WTC11 (cell line): ENCODE measurements at regions not wholly inside any gene's neighbourhood (a gene's known extent, or its start where the extent isn't known, plus 50 kb on each side); places are given as distances from the start of the nearest gene placed in this dataset.
A peak's percentile ranks its signal among the peaks of the same experiment; 100 is the strongest.

Source experiments
- ATAC-seq: fragments of 200-7000 bp; cut with Tn5 transposase; 2 replicates; pipeline ENCODE4 v1.10.0; 2021; ENCODE audit warnings: mild to moderate bottlenecking, moderate library complexity
- CTCF ChIA-PET: fragments of 300-600 bp; sonication (Branson Sonifier 250); formaldehyde crosslinking; loops from one replicate; lab custom pipeline; 2021; ENCODE audit warnings: antibody characterized with exemption; lab: Charles Lee
- POLR2A ChIA-PET: fragments of 350-600 bp; sonication (Branson Sonifier 250); formaldehyde crosslinking; loops from one replicate; lab custom pipeline; 2021; ENCODE audit warnings: antibody characterized with exemption; lab: Charles Lee
- DNase-seq: peaks from one replicate; pipeline ENCODE4 v3.0.0; 2021; ENCODE audit warnings: low spot score
- H3K27ac Mint-ChIP-seq: 2 replicates; pipeline ENCODE4 v1.8.0; 2021; ENCODE audit warnings: mixed read lengths
- H3K27me3 Mint-ChIP-seq: 2 replicates; pipeline ENCODE4 v1.8.0; 2021; ENCODE audit warnings: low read depth, mild to moderate bottlenecking, moderate library complexity, mixed read lengths
- H3K36me3 Mint-ChIP-seq: 2 replicates; pipeline ENCODE4 v1.8.0; 2021; ENCODE audit warnings: mixed read lengths
- H3K4me1 Mint-ChIP-seq: 2 replicates; pipeline ENCODE4 v1.8.0; 2022; ENCODE audit warnings: mixed read lengths
- H3K4me3 Mint-ChIP-seq: 2 replicates; pipeline ENCODE4 v1.8.0; 2021; ENCODE audit warnings: mild to moderate bottlenecking, moderate library complexity, mixed read lengths
- H3K9me3 Mint-ChIP-seq: 2 replicates; pipeline ENCODE4 v1.8.0; 2021; ENCODE audit warnings: mixed read lengths
- ATF1 ChIP-seq: sonication (generic); formaldehyde crosslinking; IDR thresholded peaks from 2 replicates; pipeline ENCODE4 v1.8.1; 2023; ENCODE audit warnings: mild to moderate bottlenecking, moderate library complexity, missing genetic modification reagents
- CBFB ChIP-seq: sonication (generic); formaldehyde crosslinking; IDR thresholded peaks from 2 replicates; pipeline ENCODE4 v1.8.1; 2022; ENCODE audit warnings: mild to moderate bottlenecking, low read depth, missing genetic modification reagents
- FOXK1 ChIP-seq: sonication (generic); formaldehyde crosslinking; IDR thresholded peaks from 2 replicates; pipeline ENCODE4 v1.8.0; 2022; ENCODE audit warnings: mild to moderate bottlenecking, moderate library complexity, missing genetic modification reagents
- GRHL2 ChIP-seq: fragments of 250-450 bp; sonication (Bioruptor Pico); IDR thresholded peaks from 2 replicates; pipeline ENCODE4 v1.8.0; 2022; ENCODE audit warnings: mild to moderate bottlenecking, moderate library complexity; ENCODE audit not compliant: insufficient replicate concordance, severe bottlenecking
- MXD4 ChIP-seq: fragments of 250-450 bp; sonication (Bioruptor Pico); IDR thresholded peaks from 2 replicates; pipeline ENCODE4 v1.8.0; 2021; ENCODE audit warnings: mild to moderate bottlenecking, moderate library complexity, borderline replicate concordance
- MYBL2 ChIP-seq: sonication (generic); formaldehyde crosslinking; IDR thresholded peaks from 2 replicates; pipeline ENCODE4 v1.8.1; 2023; ENCODE audit warnings: mild to moderate bottlenecking, moderate library complexity, missing genetic modification reagents
- NFE2L1 ChIP-seq: sonication (generic); formaldehyde crosslinking; IDR thresholded peaks from 2 replicates; pipeline ENCODE4 v1.8.1; 2023; ENCODE audit warnings: missing genetic modification reagents
- NR1H2 ChIP-seq: sonication (generic); formaldehyde crosslinking; IDR thresholded peaks from 2 replicates; pipeline ENCODE4 v1.9.0; 2021; ENCODE audit warnings: mild to moderate bottlenecking, moderate library complexity, missing genetic modification reagents
- NR3C1 ChIP-seq: sonication (generic); formaldehyde crosslinking; conservative IDR thresholded peaks from 2 replicates; pipeline ENCODE4 v1.8.1; 2023; ENCODE audit warnings: low read depth, mild to moderate bottlenecking, missing genetic modification reagents
- OVOL2 ChIP-seq: fragments of 250-450 bp; sonication (Bioruptor Pico); IDR thresholded peaks from 2 replicates; pipeline ENCODE4 v1.9.0; 2021; ENCODE audit warnings: mild to moderate bottlenecking, borderline replicate concordance
- RELA ChIP-seq: sonication (generic); formaldehyde crosslinking; IDR thresholded peaks from 2 replicates; pipeline ENCODE4 v1.8.1; 2022; ENCODE audit warnings: missing genetic modification reagents, mild to moderate bottlenecking, borderline replicate concordance
- RORB ChIP-seq: fragments of 250-450 bp; sonication (Bioruptor Pico); IDR thresholded peaks from 2 replicates; pipeline ENCODE4 v1.9.0; 2021; ENCODE audit warnings: mild to moderate bottlenecking
- SMAD4 ChIP-seq: sonication (generic); formaldehyde crosslinking; IDR thresholded peaks from 2 replicates; pipeline ENCODE4 v1.8.0; 2022; ENCODE audit warnings: mild to moderate bottlenecking, missing genetic modification reagents
- SP1 ChIP-seq: sonication (generic); formaldehyde crosslinking; conservative IDR thresholded peaks from 2 replicates; pipeline ENCODE4 v1.8.1; 2022; ENCODE audit warnings: missing genetic modification reagents
- TEAD4 ChIP-seq: sonication (generic); formaldehyde crosslinking; IDR thresholded peaks from 2 replicates; pipeline ENCODE4 v1.8.0; 2022; ENCODE audit warnings: mild to moderate bottlenecking, missing genetic modification reagents
- ZNF121 ChIP-seq: sonication (generic); formaldehyde crosslinking; IDR thresholded peaks from 2 replicates; pipeline ENCODE4 v1.8.0; 2023; ENCODE audit warnings: missing genetic modification reagents
- TF ChIP-seq, protein P1 (sequence below): sonication (generic); formaldehyde crosslinking; IDR thresholded peaks from 2 replicates; pipeline ENCODE4 v1.8.1; 2023; ENCODE audit warnings: mild to moderate bottlenecking, missing genetic modification reagents
- TF ChIP-seq, protein P2 (sequence below): sonication (generic); formaldehyde crosslinking; IDR thresholded peaks from 2 replicates; pipeline ENCODE4 v1.8.1; 2022; ENCODE audit warnings: mild to moderate bottlenecking, moderate library complexity, missing genetic modification reagents
- TF ChIP-seq, protein P3 (sequence below): sonication (generic); formaldehyde crosslinking; conservative IDR thresholded peaks from 2 replicates; pipeline ENCODE4 v1.8.1; 2023; ENCODE audit warnings: mild to moderate bottlenecking, low read depth, missing genetic modification reagents, moderate library complexity
- TF ChIP-seq, protein P4 (sequence below): sonication (generic); formaldehyde crosslinking; IDR thresholded peaks from 2 replicates; pipeline ENCODE4 v1.8.1; 2022; ENCODE audit warnings: low read depth, mild to moderate bottlenecking, moderate library complexity, missing genetic modification reagents, borderline replicate concordance

DNA sequence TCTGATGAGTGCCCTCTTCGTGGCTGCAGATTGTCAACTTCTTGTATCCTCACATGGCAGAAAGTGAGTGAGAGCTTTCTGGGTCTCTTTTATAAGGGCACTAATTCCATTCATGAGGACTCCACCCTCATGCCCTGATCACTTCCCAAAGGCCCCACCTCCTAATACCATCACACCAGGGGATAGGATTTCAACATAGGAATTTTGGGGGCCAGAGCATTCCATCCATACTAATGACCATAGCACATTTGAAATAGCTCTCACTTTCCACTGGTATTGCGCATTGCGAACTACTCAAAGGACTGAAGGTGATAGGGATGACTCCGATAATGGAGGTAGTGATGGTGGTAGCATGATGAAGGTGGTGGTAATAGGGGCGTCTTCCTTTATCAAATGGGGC lies 324.3 kb downstream of the PRL start:
- ATAC-seq (peak; percentile 26; the same call in 1 of the 2 replicates), DNase-seq (no peak)
- H3K4me1 Mint-ChIP-seq: peaks cover 36% of the 10 kb centered on the region
- peaks cover 26% of the 10 kb centered on the region for H3K9me3 Mint-ChIP-seq
- CTCF ChIA-PET: interaction anchor here (1.5 kb wide), 1 partner anchor 384 kb away, joined by 5 read pairs; no protein-coding TSS in a partner anchor
- H3K27me3 Mint-ChIP-seq: no peaks in the 10 kb centered on the region
- H3K4me3 Mint-ChIP-seq: no peak overlapping the region
- peaks cover 24% of the 10 kb centered on the region for H3K36me3 Mint-ChIP-seq
- TF ChIP-seq ZNF121 (CRISPR knock-in tag): no peak
- POLR2A ChIA-PET: interaction anchor here (0.5 kb wide), 1 partner anchor 1476 kb away, joined by 7 read pairs; no protein-coding TSS in a partner anchor
- H3K27ac Mint-ChIP-seq: peak overlapping the region; percentile 73

DNA sequence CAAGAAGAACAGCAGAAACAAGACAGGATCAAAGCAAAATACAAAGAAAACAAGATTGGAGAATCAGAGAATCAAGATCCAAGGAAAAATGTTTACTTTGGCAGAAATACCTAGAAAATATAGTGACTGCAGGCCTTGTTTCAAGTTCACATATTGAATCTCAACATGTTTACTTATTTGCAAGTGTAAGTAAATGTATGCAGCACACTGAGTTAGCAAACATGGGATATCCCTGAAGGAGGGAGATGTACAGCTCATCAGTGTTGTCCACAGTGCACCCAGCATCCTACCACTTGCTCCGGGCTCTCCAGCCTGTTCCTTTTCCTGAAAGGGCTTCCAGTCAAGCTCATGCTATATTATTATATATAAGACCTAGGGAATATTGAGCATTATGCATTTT lies 319.5 kb downstream of the PRL start:
- no peak for ATAC-seq
- DNase-seq: no peak
- peaks cover 53% of the 10 kb centered on the region for H3K9me3 Mint-ChIP-seq
- H3K4me3 Mint-ChIP-seq: no peak overlapping the region
- TF ChIP-seq CBFB (CRISPR knock-in tag) (no peak), FOXK1 (no peak), NR3C1 (CRISPR knock-in tag) (no peak), MXD4 (CRISPR knock-in tag) (no peak)
- H3K27ac Mint-ChIP-seq: no peak overlapping the region
- peaks cover under 1% of the 10 kb centered on the region for H3K4me1 Mint-ChIP-seq
- peaks cover 67% of the 10 kb centered on the region for H3K36me3 Mint-ChIP-seq
- POLR2A ChIA-PET: no interaction called here
- no peaks in the 10 kb centered on the region for H3K27me3 Mint-ChIP-seq
- CTCF ChIA-PET: no interaction called here

DNA sequence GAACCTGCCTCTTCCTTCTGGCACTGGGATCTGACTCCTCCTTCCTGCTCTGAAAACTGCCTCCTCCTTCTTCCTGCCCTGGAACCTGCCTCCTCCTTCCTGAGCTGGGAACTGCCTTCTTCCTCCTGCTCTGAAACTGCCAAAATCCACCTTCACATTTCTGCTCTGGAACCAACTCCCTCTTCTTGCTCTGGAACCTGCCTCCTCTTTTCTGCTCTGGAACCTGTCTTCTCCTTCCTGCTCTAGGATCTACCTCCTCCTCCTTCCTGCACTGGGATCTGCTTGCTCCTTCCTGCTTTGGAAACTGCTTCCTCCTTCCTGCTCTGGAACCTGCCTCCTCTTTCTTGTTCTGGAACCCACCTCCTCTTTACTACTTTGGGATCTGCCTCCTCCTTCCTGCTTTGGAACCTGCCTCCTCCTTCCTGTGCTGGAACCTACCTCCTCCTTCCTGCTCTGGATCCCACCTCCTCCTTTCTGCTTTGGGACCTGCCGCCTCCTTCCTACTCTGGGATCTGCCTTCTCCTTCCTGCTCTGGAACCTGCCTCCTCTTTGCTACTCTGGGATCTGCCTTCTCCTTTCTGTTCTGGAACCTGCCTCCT lies 315.5 kb downstream of the PRL start:
- Mint-ChIP-seq H3K4me1 (no peaks in the 10 kb centered on the region; the same call in 1 of the 2 replicates), H3K27ac (no peak overlapping the region), H3K4me3 (no peak overlapping the region), H3K36me3 (peaks cover 52% of the 10 kb centered on the region), H3K27me3 (no peaks in the 10 kb centered on the region), H3K9me3 (peaks cover 31% of the 10 kb centered on the region)
- DNase-seq (no peak), ATAC-seq (no peak)
- ChIA-PET CTCF (no interaction called here), POLR2A (no interaction called here)
- no peak for TF ChIP-seq MYBL2 (CRISPR knock-in tag)
- TF ChIP-seq NR1H2 (CRISPR knock-in tag): no peak
- no peak for TF ChIP-seq NR3C1 (CRISPR knock-in tag)
- no peak for TF ChIP-seq CBFB (CRISPR knock-in tag)
- TF ChIP-seq, protein P1, sequence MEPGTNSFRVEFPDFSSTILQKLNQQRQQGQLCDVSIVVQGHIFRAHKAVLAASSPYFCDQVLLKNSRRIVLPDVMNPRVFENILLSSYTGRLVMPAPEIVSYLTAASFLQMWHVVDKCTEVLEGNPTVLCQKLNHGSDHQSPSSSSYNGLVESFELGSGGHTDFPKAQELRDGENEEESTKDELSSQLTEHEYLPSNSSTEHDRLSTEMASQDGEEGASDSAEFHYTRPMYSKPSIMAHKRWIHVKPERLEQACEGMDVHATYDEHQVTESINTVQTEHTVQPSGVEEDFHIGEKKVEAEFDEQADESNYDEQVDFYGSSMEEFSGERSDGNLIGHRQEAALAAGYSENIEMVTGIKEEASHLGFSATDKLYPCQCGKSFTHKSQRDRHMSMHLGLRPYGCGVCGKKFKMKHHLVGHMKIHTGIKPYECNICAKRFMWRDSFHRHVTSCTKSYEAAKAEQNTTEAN (CRISPR knock-in tag): no peak
- no peak for TF ChIP-seq TEAD4 (CRISPR knock-in tag)
- no peak for TF ChIP-seq RELA (CRISPR knock-in tag)
- TF ChIP-seq NFE2L1: no peak
- TF ChIP-seq, protein P2, sequence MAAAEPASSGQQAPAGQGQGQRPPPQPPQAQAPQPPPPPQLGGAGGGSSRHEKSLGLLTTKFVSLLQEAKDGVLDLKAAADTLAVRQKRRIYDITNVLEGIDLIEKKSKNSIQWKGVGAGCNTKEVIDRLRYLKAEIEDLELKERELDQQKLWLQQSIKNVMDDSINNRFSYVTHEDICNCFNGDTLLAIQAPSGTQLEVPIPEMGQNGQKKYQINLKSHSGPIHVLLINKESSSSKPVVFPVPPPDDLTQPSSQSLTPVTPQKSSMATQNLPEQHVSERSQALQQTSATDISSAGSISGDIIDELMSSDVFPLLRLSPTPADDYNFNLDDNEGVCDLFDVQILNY (CRISPR knock-in tag): no peak
- no peak for TF ChIP-seq SP1 (CRISPR knock-in tag)
- no peak for TF ChIP-seq RORB (CRISPR knock-in tag)
- TF ChIP-seq, protein P3, sequence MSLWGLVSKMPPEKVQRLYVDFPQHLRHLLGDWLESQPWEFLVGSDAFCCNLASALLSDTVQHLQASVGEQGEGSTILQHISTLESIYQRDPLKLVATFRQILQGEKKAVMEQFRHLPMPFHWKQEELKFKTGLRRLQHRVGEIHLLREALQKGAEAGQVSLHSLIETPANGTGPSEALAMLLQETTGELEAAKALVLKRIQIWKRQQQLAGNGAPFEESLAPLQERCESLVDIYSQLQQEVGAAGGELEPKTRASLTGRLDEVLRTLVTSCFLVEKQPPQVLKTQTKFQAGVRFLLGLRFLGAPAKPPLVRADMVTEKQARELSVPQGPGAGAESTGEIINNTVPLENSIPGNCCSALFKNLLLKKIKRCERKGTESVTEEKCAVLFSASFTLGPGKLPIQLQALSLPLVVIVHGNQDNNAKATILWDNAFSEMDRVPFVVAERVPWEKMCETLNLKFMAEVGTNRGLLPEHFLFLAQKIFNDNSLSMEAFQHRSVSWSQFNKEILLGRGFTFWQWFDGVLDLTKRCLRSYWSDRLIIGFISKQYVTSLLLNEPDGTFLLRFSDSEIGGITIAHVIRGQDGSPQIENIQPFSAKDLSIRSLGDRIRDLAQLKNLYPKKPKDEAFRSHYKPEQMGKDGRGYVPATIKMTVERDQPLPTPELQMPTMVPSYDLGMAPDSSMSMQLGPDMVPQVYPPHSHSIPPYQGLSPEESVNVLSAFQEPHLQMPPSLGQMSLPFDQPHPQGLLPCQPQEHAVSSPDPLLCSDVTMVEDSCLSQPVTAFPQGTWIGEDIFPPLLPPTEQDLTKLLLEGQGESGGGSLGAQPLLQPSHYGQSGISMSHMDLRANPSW (CRISPR knock-in tag): no peak

DNA sequence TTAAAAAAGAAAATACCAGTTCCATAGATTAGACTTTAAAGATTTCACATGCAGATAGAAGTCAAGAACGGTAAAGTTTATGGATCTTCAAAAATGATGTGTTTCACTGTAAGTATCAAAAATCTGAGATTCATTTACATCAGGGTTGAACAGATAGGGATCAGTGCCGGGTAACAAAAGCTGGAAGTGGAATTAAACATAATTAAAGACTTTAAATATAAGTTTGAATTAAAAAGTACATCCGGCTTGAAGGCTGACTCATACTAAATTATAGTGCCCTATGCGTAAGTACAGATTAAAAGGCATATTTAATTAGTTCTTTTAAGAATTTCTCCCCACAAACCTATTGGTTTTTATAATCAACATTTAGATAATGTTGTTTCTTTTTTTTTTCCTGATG lies 312.7 kb downstream of the PRL start:
- Mint-ChIP-seq H3K27me3 (no peaks in the 10 kb centered on the region), H3K36me3 (peaks cover 41% of the 10 kb centered on the region), H3K27ac (no peak overlapping the region), H3K4me1 (peaks cover 13% of the 10 kb centered on the region), H3K9me3 (peaks cover 27% of the 10 kb centered on the region), H3K4me3 (no peak overlapping the region)
- ATAC-seq (no peak), DNase-seq (no peak)
- ChIA-PET CTCF (no interaction called here), POLR2A (no interaction called here)
- TF ChIP-seq OVOL2 (CRISPR knock-in tag) (no peak), GRHL2 (CRISPR knock-in tag) (no peak), TEAD4 (CRISPR knock-in tag) (no peak), ATF1 (CRISPR knock-in tag) (no peak), SMAD4 (CRISPR knock-in tag) (no peak)
- TF ChIP-seq, protein P4, sequence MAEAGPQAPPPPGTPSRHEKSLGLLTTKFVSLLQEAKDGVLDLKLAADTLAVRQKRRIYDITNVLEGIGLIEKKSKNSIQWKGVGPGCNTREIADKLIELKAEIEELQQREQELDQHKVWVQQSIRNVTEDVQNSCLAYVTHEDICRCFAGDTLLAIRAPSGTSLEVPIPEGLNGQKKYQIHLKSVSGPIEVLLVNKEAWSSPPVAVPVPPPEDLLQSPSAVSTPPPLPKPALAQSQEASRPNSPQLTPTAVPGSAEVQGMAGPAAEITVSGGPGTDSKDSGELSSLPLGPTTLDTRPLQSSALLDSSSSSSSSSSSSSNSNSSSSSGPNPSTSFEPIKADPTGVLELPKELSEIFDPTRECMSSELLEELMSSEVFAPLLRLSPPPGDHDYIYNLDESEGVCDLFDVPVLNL: no peak
